ENCODE measurements at regions not wholly inside any gene's neighbourhood (a gene's known extent, or its start where the extent isn't known, plus 50 kb on each side); places are given as distances from the start of the nearest gene placed in this dataset.

DNA sequence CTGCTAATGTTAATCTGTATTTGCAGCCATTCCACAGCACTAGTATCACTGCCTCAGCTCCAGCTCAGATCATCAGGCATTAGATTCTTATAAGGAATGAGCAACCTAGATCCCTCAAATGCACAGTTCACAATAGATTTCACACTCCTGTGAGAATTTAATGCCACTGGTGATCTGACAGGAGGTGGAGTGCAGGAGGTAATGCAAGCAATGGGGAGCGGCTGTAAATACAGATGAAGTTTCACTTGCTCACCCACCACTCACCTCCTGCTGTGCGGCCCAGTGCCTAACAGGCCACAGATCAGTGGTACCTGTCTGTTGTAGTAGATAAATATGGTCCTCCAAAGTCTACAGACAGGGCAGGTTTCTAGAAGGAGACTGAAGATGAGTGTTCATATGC lies 97.7 kb upstream of the TMEFF2 start:
- Histone ChIP-seq H3K9ac (ENCODE audit: low read length in 2 of 2) (no peak overlapping the region), H3K27me3 (ENCODE audit: control insufficient read depth in 1 of 2, insufficient read depth in 2 of 2, low read length in 2 of 2) (no peaks in the 10 kb centered on the region), H3K36me3 (ENCODE audit: control insufficient read depth in 2 of 2, insufficient read depth in 2 of 2, low read length in 2 of 2) (no peaks in the 10 kb centered on the region), H3K27ac (ENCODE audit: low read length) (no peak overlapping the region), H3K4me1 (ENCODE audit: control insufficient read depth, insufficient read depth, low read length) (no peaks in the 10 kb centered on the region), H3K4me3 (ENCODE audit: low read length in 2 of 2) (no peak overlapping the region), H3K9me3 (ENCODE audit: control insufficient read depth in 2 of 2, low read length in 2 of 2) (no peaks in the 10 kb centered on the region)

DNA sequence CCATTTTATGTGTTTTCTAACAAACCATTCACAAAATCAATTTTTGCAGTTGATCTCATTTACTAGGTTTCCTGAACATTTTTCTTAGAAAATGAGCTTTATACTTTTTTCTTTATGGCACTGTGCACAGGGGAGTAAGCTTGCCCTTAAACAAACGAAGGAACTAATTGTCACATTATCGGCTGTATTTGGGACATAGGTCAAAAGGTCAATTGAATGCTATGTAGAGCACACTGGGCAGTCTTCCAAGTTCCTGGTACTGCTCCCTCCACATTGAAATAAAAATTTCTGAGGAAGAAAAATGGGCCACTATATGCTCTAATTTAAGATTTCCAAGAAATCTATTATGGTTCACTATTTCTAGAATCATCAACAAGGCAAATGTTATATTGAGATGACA lies 93.6 kb upstream of the TMEFF2 start:
- no peak overlapping the region for H3K27ac ChIP-seq (ENCODE audit: low read length)
- H3K9me3 ChIP-seq (ENCODE audit: control insufficient read depth in 2 of 2, low read length in 2 of 2), result no peaks in the 10 kb centered on the region
- no peak overlapping the region for H3K9ac ChIP-seq (ENCODE audit: low read length in 2 of 2)
- H3K4me1 ChIP-seq (ENCODE audit: control insufficient read depth, insufficient read depth, low read length), result no peaks in the 10 kb centered on the region
- no peaks in the 10 kb centered on the region for H3K36me3 ChIP-seq (ENCODE audit: control insufficient read depth in 2 of 2, insufficient read depth in 2 of 2, low read length in 2 of 2)
- no peaks in the 10 kb centered on the region for H3K27me3 ChIP-seq (ENCODE audit: control insufficient read depth in 1 of 2, insufficient read depth in 2 of 2, low read length in 2 of 2)
- no peak overlapping the region for H3K4me3 ChIP-seq (ENCODE audit: low read length in 2 of 2)

DNA sequence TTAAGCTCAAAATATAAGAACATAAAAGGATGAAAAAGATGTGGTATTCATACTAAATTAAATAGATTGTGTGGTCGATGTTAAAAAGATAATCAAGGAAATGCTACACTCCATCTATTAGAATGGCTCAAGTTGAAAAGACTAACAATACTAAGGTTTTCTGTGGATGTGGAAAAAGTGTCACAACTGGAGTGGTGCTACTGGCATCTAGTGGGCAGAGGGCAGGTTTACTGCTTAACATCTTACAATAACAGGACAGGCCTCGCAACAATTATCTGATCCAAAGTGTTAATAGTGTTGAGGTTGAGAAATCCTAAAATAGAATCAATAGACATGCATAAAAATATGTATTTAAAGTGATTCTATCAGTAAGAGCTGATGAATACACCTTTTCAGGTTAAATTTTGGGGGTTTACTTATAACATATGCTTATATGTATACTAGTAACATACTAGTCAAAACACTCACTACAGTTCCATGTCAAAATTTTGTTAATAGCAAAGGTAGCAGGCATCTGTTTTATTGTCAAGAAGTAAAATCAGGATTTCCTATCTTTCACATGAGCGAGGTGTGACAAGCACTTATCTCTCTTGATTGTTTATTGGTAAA lies 91.5 kb upstream of the TMEFF2 start:
- Histone ChIP-seq H3K9ac (ENCODE audit: low read length in 2 of 2) (no peak overlapping the region), H3K27me3 (ENCODE audit: control insufficient read depth in 1 of 2, insufficient read depth in 2 of 2, low read length in 2 of 2) (no peaks in the 10 kb centered on the region), H3K4me1 (ENCODE audit: control insufficient read depth, insufficient read depth, low read length) (no peaks in the 10 kb centered on the region), H3K4me3 (ENCODE audit: low read length in 2 of 2) (no peak overlapping the region), H3K9me3 (ENCODE audit: control insufficient read depth in 2 of 2, low read length in 2 of 2) (no peaks in the 10 kb centered on the region), H3K27ac (ENCODE audit: low read length) (no peak overlapping the region), H3K36me3 (ENCODE audit: control insufficient read depth in 2 of 2, insufficient read depth in 2 of 2, low read length in 2 of 2) (no peaks in the 10 kb centered on the region)

DNA sequence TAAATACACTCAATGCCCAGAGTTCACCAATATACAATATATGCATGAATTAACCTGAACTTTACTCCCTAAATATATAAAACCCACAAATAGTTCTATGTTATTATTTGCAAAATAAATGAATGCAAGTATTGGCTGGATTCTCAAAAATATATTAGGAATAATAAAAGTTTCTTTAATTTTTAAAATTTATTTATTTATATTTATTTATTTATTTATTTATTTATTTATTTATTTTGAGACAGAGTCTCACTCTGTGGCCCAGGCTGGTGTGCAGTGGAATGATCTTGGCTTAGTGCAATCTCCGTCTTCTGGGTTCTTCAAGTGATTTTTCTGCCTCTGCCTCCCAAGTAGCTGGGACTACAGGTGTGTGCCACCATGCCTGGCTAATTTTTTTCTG lies 88.7 kb upstream of the TMEFF2 start:
- no peaks in the 10 kb centered on the region for H3K4me1 ChIP-seq (ENCODE audit: control insufficient read depth, insufficient read depth, low read length)
- H3K27ac ChIP-seq (ENCODE audit: low read length), result no peak overlapping the region
- no peak overlapping the region for H3K4me3 ChIP-seq (ENCODE audit: low read length in 2 of 2)
- H3K27me3 ChIP-seq (ENCODE audit: control insufficient read depth in 1 of 2, insufficient read depth in 2 of 2, low read length in 2 of 2), result no peaks in the 10 kb centered on the region
- no peaks in the 10 kb centered on the region for H3K9me3 ChIP-seq (ENCODE audit: control insufficient read depth in 2 of 2, low read length in 2 of 2)
- H3K36me3 ChIP-seq (ENCODE audit: control insufficient read depth in 2 of 2, insufficient read depth in 2 of 2, low read length in 2 of 2), result no peaks in the 10 kb centered on the region
- no peak overlapping the region for H3K9ac ChIP-seq (ENCODE audit: low read length in 2 of 2)

DNA sequence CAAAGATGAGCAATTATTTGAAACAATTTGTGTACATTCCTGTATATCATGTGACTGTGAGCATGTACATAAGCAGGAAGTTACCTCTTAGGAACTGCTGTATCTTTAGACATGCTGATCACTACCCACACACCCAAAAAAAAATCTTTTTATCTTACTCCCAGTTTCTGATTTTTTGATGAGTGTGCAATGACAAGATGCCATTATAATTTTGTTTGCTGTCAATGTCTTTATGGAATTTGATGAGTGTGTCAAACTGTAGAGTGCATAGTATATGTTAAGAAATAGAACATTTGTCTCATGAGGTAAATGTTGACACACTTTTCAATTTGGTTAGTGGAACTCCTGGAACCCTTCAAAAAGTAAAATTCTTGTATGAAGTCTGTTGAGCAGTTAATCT lies 84.0 kb upstream of the TMEFF2 start:
- Histone ChIP-seq H3K27ac (ENCODE audit: low read length) (no peak overlapping the region), H3K4me1 (ENCODE audit: control insufficient read depth, insufficient read depth, low read length) (no peaks in the 10 kb centered on the region), H3K36me3 (ENCODE audit: control insufficient read depth in 2 of 2, insufficient read depth in 2 of 2, low read length in 2 of 2) (no peaks in the 10 kb centered on the region), H3K9ac (ENCODE audit: low read length in 2 of 2) (no peak overlapping the region), H3K9me3 (ENCODE audit: control insufficient read depth in 2 of 2, low read length in 2 of 2) (no peaks in the 10 kb centered on the region), H3K27me3 (ENCODE audit: control insufficient read depth in 1 of 2, insufficient read depth in 2 of 2, low read length in 2 of 2) (peaks cover 0 to 2% of the 10 kb centered on the region in 2 donors), H3K4me3 (ENCODE audit: low read length in 2 of 2) (no peak overlapping the region)

DNA sequence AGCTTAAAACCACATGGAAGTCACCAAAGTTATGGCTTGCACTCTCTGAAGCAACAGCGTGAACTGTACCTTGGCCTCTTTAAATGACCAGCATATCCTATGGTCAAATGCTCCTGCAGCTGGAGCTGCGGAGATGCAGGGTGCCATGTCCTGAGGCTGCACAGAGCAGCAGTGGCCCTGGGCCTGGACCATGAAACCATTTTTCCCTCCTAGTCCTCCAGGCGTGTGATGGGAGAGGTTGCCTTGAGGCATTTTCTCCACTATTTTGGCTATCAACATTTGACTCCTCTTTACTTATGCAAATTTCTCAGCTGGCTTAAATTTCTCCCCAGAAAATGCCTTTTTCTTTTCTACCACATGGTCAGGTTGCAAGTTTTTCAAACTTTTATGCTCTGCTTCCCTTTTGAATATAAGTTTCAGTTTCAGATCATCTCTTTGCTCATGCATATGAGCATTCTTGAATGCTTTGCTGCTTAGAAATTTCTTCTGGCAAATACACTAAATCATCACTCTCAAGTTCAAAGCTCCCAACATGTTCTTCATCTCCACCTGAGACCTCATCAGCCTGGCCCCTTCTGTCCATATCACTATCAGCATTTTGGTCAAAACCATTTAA lies 82.9 kb upstream of the TMEFF2 start:
- Histone ChIP-seq H3K4me1 (ENCODE audit: control insufficient read depth, insufficient read depth, low read length) (no peaks in the 10 kb centered on the region), H3K9me3 (ENCODE audit: control insufficient read depth in 2 of 2, low read length in 2 of 2) (no peaks in the 10 kb centered on the region), H3K4me3 (ENCODE audit: low read length in 2 of 2) (no peak overlapping the region), H3K9ac (ENCODE audit: low read length in 2 of 2) (no peak overlapping the region), H3K36me3 (ENCODE audit: control insufficient read depth in 2 of 2, insufficient read depth in 2 of 2, low read length in 2 of 2) (no peaks in the 10 kb centered on the region), H3K27ac (ENCODE audit: low read length) (no peak overlapping the region), H3K27me3 (ENCODE audit: control insufficient read depth in 1 of 2, insufficient read depth in 2 of 2, low read length in 2 of 2) (peaks cover 0 to 2% of the 10 kb centered on the region in 2 donors)

DNA sequence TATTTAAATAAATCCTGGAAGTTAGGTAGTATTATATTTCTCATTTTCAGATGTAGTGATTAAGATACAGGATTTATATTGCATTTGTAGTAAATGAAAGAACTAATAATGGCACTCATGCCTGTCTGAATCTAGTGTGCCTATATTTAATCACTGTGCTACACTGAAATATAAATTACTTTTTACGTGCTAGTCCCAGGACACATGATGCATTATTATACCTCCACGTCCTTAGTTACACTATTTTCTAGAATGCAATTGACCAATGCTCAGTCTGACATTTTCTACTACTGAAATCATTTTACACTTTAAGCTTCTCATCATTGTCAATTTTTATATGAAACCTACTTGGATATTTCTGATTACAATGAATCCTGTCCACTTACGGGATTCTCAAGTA lies 80.9 kb upstream of the TMEFF2 start:
- peaks cover 0 to 2% of the 10 kb centered on the region in 2 donors for H3K27me3 ChIP-seq (ENCODE audit: control insufficient read depth in 1 of 2, insufficient read depth in 2 of 2, low read length in 2 of 2)
- no peak overlapping the region for H3K27ac ChIP-seq (ENCODE audit: low read length)
- no peak overlapping the region for H3K4me3 ChIP-seq (ENCODE audit: low read length in 2 of 2)
- H3K36me3 ChIP-seq (ENCODE audit: control insufficient read depth in 2 of 2, insufficient read depth in 2 of 2, low read length in 2 of 2), result no peaks in the 10 kb centered on the region
- no peak overlapping the region for H3K9ac ChIP-seq (ENCODE audit: low read length in 2 of 2)
- H3K9me3 ChIP-seq (ENCODE audit: control insufficient read depth in 2 of 2, low read length in 2 of 2), result no peaks in the 10 kb centered on the region
- H3K4me1 ChIP-seq (ENCODE audit: control insufficient read depth, insufficient read depth, low read length), result no peaks in the 10 kb centered on the region

DNA sequence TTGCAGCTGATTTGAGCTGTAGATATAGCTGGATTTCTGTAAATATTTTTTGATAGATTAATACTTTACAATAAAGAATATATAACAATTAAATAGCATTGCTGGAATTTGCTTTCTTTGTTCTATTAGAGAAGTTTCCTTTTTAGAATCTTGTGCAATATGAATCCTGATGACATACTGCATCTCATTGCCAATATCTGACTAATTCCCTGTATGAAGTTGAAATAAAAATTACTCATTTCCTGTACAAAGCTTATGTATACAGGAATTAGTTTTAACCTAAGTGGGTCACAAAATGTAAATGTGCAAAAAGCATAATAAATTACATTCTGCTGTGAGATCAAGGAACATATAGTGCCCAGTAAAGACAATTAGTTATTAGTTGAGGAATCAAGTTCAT lies 72.8 kb upstream of the TMEFF2 start:
- Histone ChIP-seq H3K4me3 (ENCODE audit: low read length in 2 of 2) (no peak overlapping the region), H3K36me3 (ENCODE audit: control insufficient read depth in 2 of 2, insufficient read depth in 2 of 2, low read length in 2 of 2) (no peaks in the 10 kb centered on the region), H3K27me3 (ENCODE audit: control insufficient read depth in 1 of 2, insufficient read depth in 2 of 2, low read length in 2 of 2) (no peaks in the 10 kb centered on the region), H3K4me1 (ENCODE audit: control insufficient read depth, insufficient read depth, low read length) (no peaks in the 10 kb centered on the region), H3K9ac (ENCODE audit: low read length in 2 of 2) (no peak overlapping the region), H3K9me3 (ENCODE audit: control insufficient read depth in 2 of 2, low read length in 2 of 2) (no peaks in the 10 kb centered on the region), H3K27ac (ENCODE audit: low read length) (no peak overlapping the region)

DNA sequence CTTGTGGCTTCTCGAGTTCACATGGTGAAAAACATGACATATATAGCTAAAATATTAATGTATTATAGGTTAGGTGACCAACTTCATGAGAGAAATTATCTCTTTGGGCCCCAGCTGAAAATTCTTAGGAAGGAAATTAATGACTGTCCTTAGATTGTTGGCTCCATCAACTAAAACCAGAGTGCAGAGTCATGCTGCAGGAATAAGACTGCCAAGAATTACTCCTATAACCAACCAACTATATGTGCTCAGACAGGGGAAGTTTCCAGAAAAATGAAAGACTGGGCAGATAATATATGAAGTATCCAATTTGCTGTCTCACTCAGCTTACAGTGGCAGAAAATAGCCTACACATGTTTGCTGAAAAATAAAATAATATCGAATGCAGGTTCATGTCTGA lies 71.0 kb upstream of the TMEFF2 start:
- no peak overlapping the region for H3K4me3 ChIP-seq (ENCODE audit: low read length in 2 of 2)
- H3K4me1 ChIP-seq (ENCODE audit: control insufficient read depth, insufficient read depth, low read length), result no peaks in the 10 kb centered on the region
- no peaks in the 10 kb centered on the region for H3K36me3 ChIP-seq (ENCODE audit: control insufficient read depth in 2 of 2, insufficient read depth in 2 of 2, low read length in 2 of 2)
- H3K9ac ChIP-seq (ENCODE audit: low read length in 2 of 2), result no peak overlapping the region
- H3K27ac ChIP-seq (ENCODE audit: low read length), result no peak overlapping the region
- no peaks in the 10 kb centered on the region for H3K9me3 ChIP-seq (ENCODE audit: control insufficient read depth in 2 of 2, low read length in 2 of 2)
- no peaks in the 10 kb centered on the region for H3K27me3 ChIP-seq (ENCODE audit: control insufficient read depth in 1 of 2, insufficient read depth in 2 of 2, low read length in 2 of 2)

DNA sequence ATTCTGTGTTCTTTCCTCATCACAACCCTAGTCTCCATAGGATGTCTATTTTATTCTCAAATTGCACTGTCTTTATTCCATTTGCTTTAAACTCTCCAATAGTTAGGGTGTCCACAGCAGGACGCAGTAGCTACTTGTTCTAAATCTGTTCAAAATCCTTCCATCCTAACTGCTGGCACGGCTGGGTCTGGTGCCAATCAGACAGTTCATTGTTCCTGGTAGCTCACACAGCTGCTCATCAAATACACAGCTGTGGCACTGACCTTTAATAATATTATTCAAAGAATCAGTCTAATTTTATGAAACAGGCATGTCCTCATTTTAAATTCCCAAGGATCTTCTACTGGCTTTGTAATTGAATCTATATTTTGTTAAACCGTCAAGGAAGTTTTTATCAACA lies 59.7 kb upstream of the TMEFF2 start:
- no peaks in the 10 kb centered on the region for H3K36me3 ChIP-seq (ENCODE audit: control insufficient read depth in 2 of 2, insufficient read depth in 2 of 2, low read length in 2 of 2)
- H3K4me3 ChIP-seq (ENCODE audit: low read length in 2 of 2), result no peak overlapping the region
- H3K27ac ChIP-seq (ENCODE audit: low read length), result no peak overlapping the region
- H3K27me3 ChIP-seq (ENCODE audit: control insufficient read depth in 1 of 2, insufficient read depth in 2 of 2, low read length in 2 of 2), result no peaks in the 10 kb centered on the region
- H3K9ac ChIP-seq (ENCODE audit: low read length in 2 of 2), result no peak overlapping the region
- no peaks in the 10 kb centered on the region for H3K4me1 ChIP-seq (ENCODE audit: control insufficient read depth, insufficient read depth, low read length)
- no peaks in the 10 kb centered on the region for H3K9me3 ChIP-seq (ENCODE audit: control insufficient read depth in 2 of 2, low read length in 2 of 2)

DNA sequence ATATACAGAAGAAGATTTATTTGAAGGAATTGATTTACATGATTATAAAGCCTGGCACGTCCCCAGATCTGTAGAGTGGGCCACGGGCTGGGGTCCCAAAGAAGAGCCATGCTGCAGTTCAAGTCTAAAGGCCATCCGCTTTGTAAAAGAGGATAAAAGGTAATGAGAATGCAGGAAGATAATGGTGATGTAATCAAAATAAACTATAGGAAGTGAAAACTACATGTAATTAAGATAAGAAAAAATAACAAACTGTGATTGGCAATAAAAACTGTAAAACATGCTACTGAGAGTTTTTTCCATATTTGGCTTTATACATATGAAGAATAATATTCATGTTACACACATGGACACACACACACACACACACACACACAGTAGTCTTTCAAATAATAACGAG lies 59.0 kb upstream of the TMEFF2 start:
- H3K27me3 ChIP-seq (ENCODE audit: control insufficient read depth in 1 of 2, insufficient read depth in 2 of 2, low read length in 2 of 2), result no peaks in the 10 kb centered on the region
- no peaks in the 10 kb centered on the region for H3K9me3 ChIP-seq (ENCODE audit: control insufficient read depth in 2 of 2, low read length in 2 of 2)
- H3K36me3 ChIP-seq (ENCODE audit: control insufficient read depth in 2 of 2, insufficient read depth in 2 of 2, low read length in 2 of 2), result no peaks in the 10 kb centered on the region
- H3K4me1 ChIP-seq (ENCODE audit: control insufficient read depth, insufficient read depth, low read length), result no peaks in the 10 kb centered on the region
- no peak overlapping the region for H3K9ac ChIP-seq (ENCODE audit: low read length in 2 of 2)
- H3K27ac ChIP-seq (ENCODE audit: low read length), result no peak overlapping the region
- H3K4me3 ChIP-seq (ENCODE audit: low read length in 2 of 2), result no peak overlapping the region

Data from stomach smooth muscle (tissue), 2 donors.